HepG2 (cell line): ENCODE measurements at regions not wholly inside any gene's neighbourhood (a gene's known extent, or its start where the extent isn't known, plus 50 kb on each side); places are given as distances from the start of the nearest gene placed in this dataset.

Experiments used
- E2F1 ChIP-seq: sonication (generic); formaldehyde crosslinking; IDR thresholded peaks from 2 replicates; pipeline ENCODE4 v1.5.0; 2020; ENCODE audit warnings: missing genetic modification reagents
- E2F5 ChIP-seq: sonication (generic); formaldehyde crosslinking; conservative IDR thresholded peaks from 2 replicates; pipeline ENCODE4 v1.4.0; 2020; ENCODE audit warnings: missing genetic modification reagents
- GZF1 ChIP-seq: sonication (generic); formaldehyde crosslinking; IDR thresholded peaks from 2 replicates; pipeline ENCODE4 v1.5.1; 2020; ENCODE audit warnings: mild to moderate bottlenecking, missing genetic modification reagents
- JUNB ChIP-seq: sonication (generic); formaldehyde crosslinking; IDR thresholded peaks from 2 replicates; pipeline ENCODE4 v1.8.0; 2022; ENCODE audit warnings: missing genetic modification reagents, mild to moderate bottlenecking, borderline replicate concordance
- MTF2 ChIP-seq: sonication (generic); formaldehyde crosslinking; IDR thresholded peaks from 2 replicates; pipeline ENCODE4 v1.5.0; 2020; ENCODE audit warnings: missing genetic modification reagents, borderline replicate concordance
- PHF5A ChIP-seq: IDR thresholded peaks from one replicate; pipeline ENCODE4 v1.6.1; 2018; ENCODE audit warnings: low read depth, missing genetic modification reagents; ENCODE audit not compliant: unreplicated experiment
- SIN3A ChIP-seq: IDR thresholded peaks from 2 replicates; pipeline ENCODE4 v1.6.1; 2011; ENCODE audit warnings: low read depth, mild to moderate bottlenecking, control low read depth, low read length, borderline replicate concordance
- SRSF9 ChIP-seq: fragments of 200-400 bp; formaldehyde crosslinking; IDR thresholded peaks from 2 replicates; pipeline ENCODE4 v1.6.1; 2018; ENCODE audit warnings: borderline replicate concordance, mild to moderate bottlenecking, low read depth, low read length; ENCODE audit not compliant: insufficient read depth, poor library complexity, severe bottlenecking
- TBX2 ChIP-seq: sonication (generic); formaldehyde crosslinking; IDR thresholded peaks from 2 replicates; pipeline ENCODE4 v1.5.0; 2020; ENCODE audit warnings: missing genetic modification reagents, mild to moderate bottlenecking, borderline replicate concordance
- TCF7 ChIP-seq: sonication (generic); IDR thresholded peaks from 2 replicates; pipeline ENCODE4 v1.6.1; 2016; ENCODE audit warnings: antibody characterized with exemption, low read depth
- TERF1 ChIP-seq: sonication (generic); formaldehyde crosslinking; IDR thresholded peaks from 2 replicates; pipeline ENCODE4 v1.8.0; 2022; ENCODE audit warnings: mild to moderate bottlenecking, missing genetic modification reagents, moderate library complexity
- THAP11 ChIP-seq: IDR thresholded peaks from 2 replicates; pipeline ENCODE4 v1.6.1; 2016; ENCODE audit warnings: missing biosample characterization, missing genetic modification reagents
- ZIK1 ChIP-seq: sonication (generic); formaldehyde crosslinking; IDR thresholded peaks from 2 replicates; pipeline ENCODE4 v1.5.0; 2020; ENCODE audit warnings: mild to moderate bottlenecking, low read depth, missing genetic modification reagents, borderline replicate concordance
- ZNF317 ChIP-seq: sonication (generic); formaldehyde crosslinking; IDR thresholded peaks from 2 replicates; pipeline ENCODE4 v1.5.0; 2020; ENCODE audit warnings: mild to moderate bottlenecking, missing genetic modification reagents
- ZNF382 ChIP-seq: sonication (generic); formaldehyde crosslinking; IDR thresholded peaks from 2 replicates; pipeline ENCODE4 v1.5.0; 2020; ENCODE audit warnings: missing genetic modification reagents, mild to moderate bottlenecking, borderline replicate concordance
- ZNF609 ChIP-seq: sonication (generic); formaldehyde crosslinking; IDR thresholded peaks from 2 replicates; pipeline ENCODE4 v1.4.0; 2020; ENCODE audit warnings: mild to moderate bottlenecking, missing genetic modification reagents, borderline replicate concordance
- ZNF737 ChIP-seq: sonication (generic); formaldehyde crosslinking; IDR thresholded peaks from 2 replicates; pipeline ENCODE4 v1.5.0; 2020; ENCODE audit warnings: missing genetic modification reagents, mild to moderate bottlenecking, borderline replicate concordance

- TF ChIP-seq E2F1 (no peak), JUNB (CRISPR knock-in tag) (no peak), ZNF382 (no peak), TBX2 (CRISPR knock-in tag) (no peak; the same call in 1 of the 2 replicates), PHF5A (CRISPR knock-in tag) (no peak), E2F5 (CRISPR knock-in tag) (no peak), TCF7 (peak; percentile 88), ZNF609 (no peak; the same call in 1 of the 2 replicates), SRSF9 (no peak), GZF1 (no peak), ZIK1 (CRISPR knock-in tag) (no peak), THAP11 (0 out of 2 replicates have a peak, but pooled peaks have one; percentile 12), MTF2 (CRISPR knock-in tag) (no peak), TERF1 (no peak), SIN3A (no peak), ZNF737 (no peak), ZNF317 (CRISPR knock-in tag) (peak; percentile 39; the same call in 1 of the 2 replicates)
These were observed 91.8 kb downstream of the BAMBI start (continued) for GRCh38 chr10:28769091-28769604.
